Nephron progenitor cell (in vitro differentiated cells): ENCODE measurements at regions not wholly inside any gene's neighbourhood (a gene's known extent, or its start where the extent isn't known, plus 50 kb on each side); places are given as distances from the start of the nearest gene placed in this dataset.

Experiments
- DNase-seq: peaks from one replicate; pipeline ENCODE4 v3.0.0; 2021
- H3K27ac Mint-ChIP-seq: 2 replicates; pipeline ENCODE4 v1.8.0; 2021; ENCODE audit warnings: mild to moderate bottlenecking, moderate library complexity, mixed read lengths
- H3K27me3 Mint-ChIP-seq: 2 replicates; pipeline ENCODE4 v1.8.0; 2021; ENCODE audit warnings: mild to moderate bottlenecking, low read depth, mixed read lengths; ENCODE audit not compliant: poor library complexity
- H3K36me3 Mint-ChIP-seq: 2 replicates; pipeline ENCODE4 v1.8.0; 2021; ENCODE audit warnings: low read depth, mixed read lengths
- H3K4me1 Mint-ChIP-seq: 2 replicates; pipeline ENCODE4 v1.8.0; 2021; ENCODE audit warnings: mixed read lengths
- H3K4me3 Mint-ChIP-seq: 2 replicates; pipeline ENCODE4 v1.8.0; 2021; ENCODE audit warnings: mild to moderate bottlenecking, moderate library complexity, mixed read lengths
- H3K9me3 Mint-ChIP-seq: 2 replicates; pipeline ENCODE4 v1.8.0; 2021; ENCODE audit warnings: mild to moderate bottlenecking, moderate library complexity, mixed read lengths
- TF ChIP-seq, protein P1 (sequence below): fragments of 200-600 bp; sonication (generic); IDR thresholded peaks from 2 replicates; pipeline ENCODE4 v1.5.0; 2021; ENCODE audit warnings: antibody characterized with exemption

DNA sequence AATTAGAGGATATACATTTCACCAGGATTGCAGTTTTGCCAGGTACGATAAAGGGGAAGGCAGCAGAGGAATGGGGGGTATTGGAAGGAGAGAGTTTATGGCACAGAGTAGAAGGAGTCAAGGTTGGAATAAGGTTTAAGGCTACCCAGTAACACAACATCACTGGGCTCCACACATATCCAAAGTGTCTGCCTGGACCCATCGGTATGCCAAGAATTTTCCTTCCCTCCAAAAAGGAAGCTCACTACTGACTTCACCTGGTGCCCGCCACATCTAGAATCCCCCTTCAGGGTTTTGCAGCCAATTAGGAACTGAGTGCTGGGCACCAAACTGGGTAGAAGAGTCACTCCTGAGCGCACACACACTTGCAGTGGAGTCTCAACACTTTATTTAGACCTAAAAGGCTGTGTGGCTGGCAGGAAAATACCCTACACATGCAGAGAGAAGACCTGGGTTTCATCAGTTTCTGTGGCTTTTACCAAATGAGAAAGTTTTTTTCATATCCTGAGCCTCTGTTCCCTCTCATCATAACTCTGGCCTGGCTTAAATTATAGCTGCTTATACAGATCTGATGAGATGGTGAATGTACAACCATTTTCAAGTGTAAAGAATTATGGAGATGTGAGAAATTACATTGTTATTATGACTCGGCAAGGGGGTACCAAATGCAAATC, 190.8 kb upstream of the LPP start:
- H3K4me1 Mint-ChIP-seq = no peaks in the 10 kb centered on the region
- no peak overlapping the region for H3K27ac Mint-ChIP-seq
- H3K27me3 Mint-ChIP-seq = no peaks in the 10 kb centered on the region
- TF ChIP-seq, protein P1, sequence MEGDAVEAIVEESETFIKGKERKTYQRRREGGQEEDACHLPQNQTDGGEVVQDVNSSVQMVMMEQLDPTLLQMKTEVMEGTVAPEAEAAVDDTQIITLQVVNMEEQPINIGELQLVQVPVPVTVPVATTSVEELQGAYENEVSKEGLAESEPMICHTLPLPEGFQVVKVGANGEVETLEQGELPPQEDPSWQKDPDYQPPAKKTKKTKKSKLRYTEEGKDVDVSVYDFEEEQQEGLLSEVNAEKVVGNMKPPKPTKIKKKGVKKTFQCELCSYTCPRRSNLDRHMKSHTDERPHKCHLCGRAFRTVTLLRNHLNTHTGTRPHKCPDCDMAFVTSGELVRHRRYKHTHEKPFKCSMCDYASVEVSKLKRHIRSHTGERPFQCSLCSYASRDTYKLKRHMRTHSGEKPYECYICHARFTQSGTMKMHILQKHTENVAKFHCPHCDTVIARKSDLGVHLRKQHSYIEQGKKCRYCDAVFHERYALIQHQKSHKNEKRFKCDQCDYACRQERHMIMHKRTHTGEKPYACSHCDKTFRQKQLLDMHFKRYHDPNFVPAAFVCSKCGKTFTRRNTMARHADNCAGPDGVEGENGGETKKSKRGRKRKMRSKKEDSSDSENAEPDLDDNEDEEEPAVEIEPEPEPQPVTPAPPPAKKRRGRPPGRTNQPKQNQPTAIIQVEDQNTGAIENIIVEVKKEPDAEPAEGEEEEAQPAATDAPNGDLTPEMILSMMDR = no peak
- no peak overlapping the region for H3K4me3 Mint-ChIP-seq
- H3K36me3 Mint-ChIP-seq = no peaks in the 10 kb centered on the region
- no peak for DNase-seq
- H3K9me3 Mint-ChIP-seq = no peaks in the 10 kb centered on the region

DNA sequence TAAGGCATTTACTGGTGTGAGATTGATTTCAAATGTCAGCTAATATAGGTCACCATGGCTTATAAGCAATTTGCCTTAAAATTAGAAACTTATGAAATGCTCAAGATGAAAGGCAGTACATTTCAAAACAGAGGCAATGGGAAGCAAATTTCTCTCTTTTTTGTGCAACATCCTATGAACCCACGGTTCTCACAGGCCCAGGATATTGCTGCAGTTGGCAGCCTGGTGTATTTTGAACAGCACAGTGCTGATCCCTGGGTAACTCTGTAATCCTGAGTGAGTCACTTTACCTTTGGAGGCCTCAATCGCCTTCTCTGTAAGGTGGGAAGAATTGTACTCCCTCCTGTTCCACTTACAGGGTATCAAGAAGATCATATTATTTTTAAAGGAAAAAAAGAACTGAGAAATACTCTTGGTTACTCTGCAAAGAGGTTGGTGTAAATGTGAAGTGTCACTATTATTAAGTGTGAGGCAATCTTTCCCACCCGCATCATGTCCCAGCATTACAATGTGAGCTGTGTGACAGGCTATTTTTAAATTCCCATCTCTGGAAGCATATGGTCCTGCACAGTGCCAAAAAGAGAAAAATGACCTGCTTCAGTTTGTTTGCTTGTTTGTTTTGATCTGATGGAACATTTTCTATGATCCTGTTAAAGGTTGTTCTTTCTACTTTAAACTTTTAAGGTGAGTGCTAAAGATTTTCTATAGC, 190.1 kb upstream of the LPP start:
- H3K4me1 Mint-ChIP-seq = no peaks in the 10 kb centered on the region
- no peak for DNase-seq
- H3K36me3 Mint-ChIP-seq = no peaks in the 10 kb centered on the region
- no peak overlapping the region for H3K27ac Mint-ChIP-seq
- no peak overlapping the region for H3K4me3 Mint-ChIP-seq
- H3K9me3 Mint-ChIP-seq = no peaks in the 10 kb centered on the region
- TF ChIP-seq, protein P1 = no peak
- no peaks in the 10 kb centered on the region for H3K27me3 Mint-ChIP-seq

DNA sequence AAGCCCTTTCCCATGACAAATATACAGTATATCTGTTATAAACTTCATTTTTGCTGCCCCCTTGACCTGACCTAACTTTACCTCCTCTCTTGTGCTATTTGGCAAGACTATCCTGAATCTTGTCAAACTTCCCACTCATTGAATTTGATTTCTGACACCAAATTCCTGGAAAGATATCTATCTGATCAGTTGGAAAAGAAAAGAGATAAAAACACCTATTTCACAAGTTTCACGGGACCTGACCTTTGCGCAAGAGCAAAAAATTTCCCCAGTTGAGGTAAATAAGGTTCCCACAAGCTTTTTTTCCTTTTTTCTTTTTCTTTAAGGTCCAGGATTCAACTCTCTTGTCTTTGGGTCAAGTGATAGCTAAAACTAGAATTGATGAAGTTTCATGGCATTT, 189.2 kb upstream of the LPP start:
- no peak overlapping the region for H3K4me3 Mint-ChIP-seq
- TF ChIP-seq, protein P1 = no peak
- H3K27me3 Mint-ChIP-seq = no peaks in the 10 kb centered on the region
- no peaks in the 10 kb centered on the region for H3K4me1 Mint-ChIP-seq
- no peak for DNase-seq
- H3K36me3 Mint-ChIP-seq = no peaks in the 10 kb centered on the region
- no peaks in the 10 kb centered on the region for H3K9me3 Mint-ChIP-seq
- H3K27ac Mint-ChIP-seq = no peak overlapping the region

DNA sequence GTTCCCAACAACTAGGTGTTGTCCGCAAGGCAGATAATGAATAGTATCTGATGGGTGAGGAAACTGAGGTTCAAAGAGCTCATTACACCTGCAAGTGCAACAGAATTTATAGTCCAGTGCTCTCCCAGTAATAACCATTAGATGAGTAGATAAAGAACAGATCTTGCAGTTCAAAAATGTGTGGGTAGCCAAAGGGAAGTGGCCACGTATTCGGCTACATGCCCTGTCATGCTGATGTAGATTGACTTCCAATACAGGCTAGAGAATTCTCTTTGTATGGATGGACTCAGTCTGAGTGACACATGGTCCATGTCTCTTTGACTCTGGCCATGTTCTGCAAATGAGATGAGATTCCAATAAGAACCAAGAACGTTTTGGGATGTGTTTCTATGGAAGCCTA, 187.9 kb upstream of the LPP start:
- no peak overlapping the region for H3K27ac Mint-ChIP-seq
- H3K36me3 Mint-ChIP-seq = no peaks in the 10 kb centered on the region
- no peaks in the 10 kb centered on the region for H3K4me1 Mint-ChIP-seq
- H3K9me3 Mint-ChIP-seq = no peaks in the 10 kb centered on the region
- DNase-seq = no peak
- no peaks in the 10 kb centered on the region for H3K27me3 Mint-ChIP-seq
- TF ChIP-seq, protein P1 = no peak
- no peak overlapping the region for H3K4me3 Mint-ChIP-seq

DNA sequence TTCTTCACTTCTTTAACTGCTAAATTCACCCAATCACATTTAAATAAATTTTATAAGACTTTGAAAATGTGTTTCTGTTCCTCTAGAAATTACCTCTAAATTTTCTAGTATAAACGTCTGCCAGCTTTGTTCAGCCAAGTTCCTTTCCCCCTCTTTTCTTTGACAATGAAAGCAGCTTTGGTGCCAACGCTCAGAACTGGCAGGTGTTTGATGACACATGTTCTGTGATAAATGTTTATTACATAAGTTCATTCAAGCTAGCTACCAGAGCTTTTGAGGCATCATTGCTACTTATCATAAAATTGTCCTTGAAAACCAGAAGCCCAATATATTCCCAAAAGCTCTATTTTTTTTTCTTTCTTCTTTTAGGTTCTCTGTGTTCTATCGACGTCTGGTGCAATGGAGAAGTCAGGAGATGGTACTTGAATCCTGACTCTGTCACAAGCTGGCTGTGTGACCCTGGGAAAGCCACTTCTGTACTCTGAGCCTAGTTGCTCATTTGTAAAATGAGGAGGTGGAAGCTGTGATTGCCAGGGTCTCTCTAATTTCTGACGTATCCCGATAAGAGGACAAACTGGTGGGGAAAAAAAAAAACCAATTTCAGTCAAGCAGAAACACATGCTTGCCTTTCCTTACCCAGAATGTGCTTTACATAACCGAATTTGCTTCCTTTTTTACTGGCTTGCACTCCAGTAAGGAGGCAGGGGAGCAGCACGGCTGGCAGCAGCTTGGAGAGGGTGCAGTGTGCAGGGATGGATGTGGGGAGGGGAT, 187.1 kb upstream of the LPP start:
- H3K4me3 Mint-ChIP-seq = no peak overlapping the region
- no peak overlapping the region for H3K27ac Mint-ChIP-seq
- no peak for DNase-seq
- no peaks in the 10 kb centered on the region for H3K9me3 Mint-ChIP-seq
- H3K4me1 Mint-ChIP-seq = peaks cover 4% of the 10 kb centered on the region
- no peaks in the 10 kb centered on the region for H3K27me3 Mint-ChIP-seq
- no peaks in the 10 kb centered on the region for H3K36me3 Mint-ChIP-seq
- TF ChIP-seq, protein P1 = no peak
